PC-3 (cell line): ENCODE measurements at regions not wholly inside any gene's neighbourhood (a gene's known extent, or its start where the extent isn't known, plus 50 kb on each side); places are given as distances from the start of the nearest gene placed in this dataset.

Experiments used
- ATAC-seq: fragments of 200-7000 bp; cut with Tn5 transposase; 2 replicates; pipeline ENCODE4 v1.9.1; 2020; ENCODE audit warnings: mild to moderate bottlenecking, moderate library complexity
- BruUV-seq: library from RNA; stranded (reverse); fragments of 400-500 nt; replicated peaks from 2 replicates; lab custom pipeline; 2021; lab: Mats Ljungman, UMichigan
- CTCF ChIA-PET: fragments of 300-600 bp; sonication (Branson Sonifier 250); formaldehyde crosslinking; loops from one replicate; lab custom pipeline; 2022; ENCODE audit warnings: antibody characterized with exemption; lab: Charles Lee
- POLR2A ChIA-PET: fragments of 300-600 bp; sonication (Branson Sonifier 250); formaldehyde crosslinking; loops from one replicate; lab custom pipeline; 2022; ENCODE audit warnings: antibody characterized with exemption; ENCODE audit not compliant: unreplicated experiment; lab: Charles Lee
- DNase-seq: peaks from one replicate; pipeline ENCODE4 v3.0.0-alpha.2; 2015
- H2AFZ ChIP-seq: fragments of 300-600 bp; sonication (generic); 2 replicates; pipeline ENCODE4 v1.6.0; 2016; ENCODE audit warnings: antibody characterized with exemption, low read length
- H3F3A ChIP-seq: fragments of 300-600 bp; sonication (generic); one replicate; pipeline ENCODE4 v1.6.0; 2017; ENCODE audit warnings: antibody characterized with exemption, low read length, control low read depth, mild to moderate bottlenecking; ENCODE audit not compliant: unreplicated experiment
- H3K27ac ChIP-seq: fragments of 300-600 bp; sonication (generic); 2 replicates; pipeline ENCODE4 v1.5.1; 2016; ENCODE audit warnings: mild to moderate bottlenecking, low read length
- H3K27me3 ChIP-seq: fragments of 300-600 bp; sonication (generic); 2 replicates; pipeline ENCODE4 v1.6.1; 2016; ENCODE audit warnings: low read length, mixed read lengths
- H3K36me3 ChIP-seq: fragments of 300-600 bp; sonication (generic); 2 replicates; pipeline ENCODE4 v1.6.1; 2016; ENCODE audit warnings: low read depth, mixed run types, low read length, mixed read lengths
- H3K4me1 ChIP-seq: fragments of 300-600 bp; sonication (generic); 2 replicates; pipeline ENCODE4 v1.5.1; 2016; ENCODE audit warnings: low read length; ENCODE audit not compliant: insufficient read depth
- H3K4me2 ChIP-seq: fragments of 300-600 bp; sonication (generic); 2 replicates; pipeline ENCODE4 v1.6.0; 2016; ENCODE audit warnings: low read length
- H3K4me3 ChIP-seq: fragments of 300-600 bp; sonication (generic); 2 replicates; pipeline ENCODE4 v1.5.1; 2016; ENCODE audit warnings: mild to moderate bottlenecking, low read length, mixed read lengths
- H3K79me2 ChIP-seq: fragments of 300-600 bp; sonication (generic); 2 replicates; pipeline ENCODE4 v1.6.1; 2017; ENCODE audit warnings: low read length, mixed read lengths
- H3K9ac ChIP-seq: fragments of 300-600 bp; sonication (generic); 2 replicates; pipeline ENCODE4 v1.6.0; 2016; ENCODE audit warnings: mild to moderate bottlenecking, low read length
- H3K9me2 ChIP-seq: fragments of 300-600 bp; sonication (generic); replicated peaks from 2 replicates; pipeline ENCODE4 v1.6.1; 2016; ENCODE audit warnings: mixed run types, low read length, mixed read lengths
- H3K9me3 ChIP-seq: fragments of 300-600 bp; sonication (generic); 2 replicates; pipeline ENCODE4 v1.6.1; 2016; ENCODE audit warnings: low read length, mixed read lengths
- H4K20me1 ChIP-seq: fragments of 300-600 bp; sonication (generic); 2 replicates; pipeline ENCODE4 v1.6.1; 2016; ENCODE audit warnings: low read length, mixed read lengths
- CTCF ChIP-seq: fragments of 300-600 bp; sonication (generic); conservative IDR thresholded peaks from 2 replicates; pipeline ENCODE4 v1.5.1; 2017; ENCODE audit warnings: antibody characterized with exemption, low read depth, mild to moderate bottlenecking, low read length
- EZH2 ChIP-seq: fragments of 300-600 bp; sonication (generic); IDR thresholded peaks from one replicate; pipeline ENCODE4 v1.6.1; 2017; ENCODE audit warnings: antibody characterized with exemption, mild to moderate bottlenecking, low read length; ENCODE audit not compliant: unreplicated experiment
- EZH2phosphoT487 ChIP-seq: fragments of 300-600 bp; sonication (generic); IDR thresholded peaks from 2 replicates; pipeline ENCODE4 v1.6.1; 2018; ENCODE audit warnings: mild to moderate bottlenecking, antibody characterized with exemption, low read length, borderline replicate concordance
- intact Hi-C: fragments of 100-400 bp; cut with micrococcal nuclease; formaldehyde crosslinking; loops from 2 replicates; pipeline ENCODE4 v1.9.0; 2023

- Histone ChIP-seq H3K4me2 (no peak overlapping the region), H3K4me1 (no peaks in the 10 kb centered on the region), H2AFZ (no peak overlapping the region), H3K79me2 (no peaks in the 10 kb centered on the region), H3K27ac (no peak overlapping the region), H3K4me3 (no peak overlapping the region), H3K27me3 (peaks cover 76% of the 10 kb centered on the region), H4K20me1 (no peaks in the 10 kb centered on the region), H3K9me2 (no peaks in the 10 kb centered on the region), H3K36me3 (no peaks in the 10 kb centered on the region), H3F3A (no peaks in the 10 kb centered on the region), H3K9me3 (no peaks in the 10 kb centered on the region), H3K9ac (no peak overlapping the region)
- no peak; the same call in 1 of the 2 replicates for ATAC-seq
- no TSS peak for BruUV-seq
- POLR2A ChIA-PET, result no interaction called here
- CTCF ChIA-PET, result no interaction called here
- DNase-seq, result peak; percentile 44
- intact Hi-C loops, result no loop called here
- TF ChIP-seq CTCF, result peak; percentile 64
- no peak for TF ChIP-seq EZH2phosphoT487
- TF ChIP-seq EZH2, result no peak
These were observed 50.8 kb upstream of the PLAAT1 start for GRCh38 chr3:193190146-193190786.
